ENCODE measurements at regions not wholly inside any gene's neighbourhood (a gene's known extent, or its start where the extent isn't known, plus 50 kb on each side); places are given as distances from the start of the nearest gene placed in this dataset.

DNA sequence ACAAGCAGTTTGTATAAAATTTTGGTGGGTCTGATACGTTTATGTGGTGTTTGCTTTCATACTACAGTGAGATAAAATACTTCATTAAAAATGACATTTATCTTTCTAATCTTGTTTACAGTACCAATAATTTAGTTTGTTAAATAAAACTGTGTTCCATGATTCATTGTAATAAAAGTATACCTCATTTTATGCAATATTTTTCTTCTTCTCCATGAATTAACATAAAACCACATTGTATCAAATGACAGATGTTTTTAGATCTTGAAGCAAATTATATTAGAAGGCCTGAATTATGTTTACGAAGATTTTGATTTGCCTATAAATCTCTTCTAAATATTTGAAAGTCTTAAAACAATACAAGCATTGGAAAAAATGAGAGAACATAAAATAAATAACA, 1443.0 kb upstream of the CDH6 start:
- peaks cover 23% of the 10 kb centered on the region for H3K9me3 Mint-ChIP-seq
- no peaks in the 10 kb centered on the region for H3K36me3 Mint-ChIP-seq (ENCODE audit: low read depth)
- no peaks in the 10 kb centered on the region for H3K27me3 Mint-ChIP-seq (ENCODE audit: low read depth)
- DNase-seq (ENCODE audit: low spot score): no peak
- H3K27ac Mint-ChIP-seq: no peak overlapping the region
- H3K4me3 Mint-ChIP-seq: no peak overlapping the region
- H3K4me1 Mint-ChIP-seq (ENCODE audit: low read depth): no peaks in the 10 kb centered on the region

DNA sequence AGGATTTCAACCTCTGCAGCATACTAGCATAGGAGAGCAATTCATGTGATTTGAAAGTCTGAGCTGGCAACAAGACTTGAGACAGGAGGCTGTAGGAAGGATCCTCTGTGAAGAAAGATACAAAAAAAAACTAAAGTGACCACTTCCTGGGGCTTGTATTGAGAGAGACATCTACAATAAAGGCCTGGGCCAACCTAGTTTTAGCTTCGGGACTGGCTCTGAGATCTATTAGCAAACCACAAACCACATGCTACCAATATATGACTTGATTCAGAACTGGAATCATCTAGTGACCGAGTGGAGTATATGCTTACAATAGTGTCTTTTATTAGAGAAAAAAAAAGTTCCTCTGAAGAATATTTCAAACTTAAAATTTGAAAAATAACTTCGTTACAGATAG, 1448.9 kb upstream of the CDH6 start:
- H3K4me3 Mint-ChIP-seq: no peak overlapping the region
- H3K27me3 Mint-ChIP-seq (ENCODE audit: low read depth): no peaks in the 10 kb centered on the region
- no peak for DNase-seq (ENCODE audit: low spot score)
- no peaks in the 10 kb centered on the region for H3K4me1 Mint-ChIP-seq (ENCODE audit: low read depth)
- H3K27ac Mint-ChIP-seq: no peak overlapping the region
- H3K9me3 Mint-ChIP-seq: peaks cover 42% of the 10 kb centered on the region
- no peaks in the 10 kb centered on the region for H3K36me3 Mint-ChIP-seq (ENCODE audit: low read depth)

DNA sequence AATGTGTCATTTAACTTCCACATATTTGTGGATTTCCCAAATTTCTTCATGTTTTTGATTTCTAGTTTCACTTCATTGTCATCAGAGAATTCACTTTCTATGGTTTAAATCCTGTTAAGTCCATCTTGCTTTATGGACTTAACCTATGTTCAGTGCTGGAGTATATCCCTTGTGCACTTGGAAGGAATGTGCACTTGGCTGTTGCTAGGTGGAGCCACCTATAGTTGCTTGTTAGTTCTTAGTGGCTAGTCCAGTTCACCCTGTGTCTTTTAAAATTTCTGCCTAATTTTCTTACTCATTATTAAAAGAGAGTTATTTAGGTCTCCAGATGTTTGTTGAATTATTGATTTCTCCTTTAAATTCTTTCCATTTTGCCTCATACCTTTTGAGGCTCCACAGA, 1472.5 kb upstream of the CDH6 start:
- Mint-ChIP-seq H3K27ac (no peak overlapping the region), H3K36me3 (ENCODE audit: low read depth) (no peaks in the 10 kb centered on the region), H3K9me3 (peaks cover 26% of the 10 kb centered on the region), H3K4me3 (no peak overlapping the region), H3K27me3 (ENCODE audit: low read depth) (no peaks in the 10 kb centered on the region), H3K4me1 (ENCODE audit: low read depth) (no peaks in the 10 kb centered on the region)
- DNase-seq (ENCODE audit: low spot score): no peak

DNA sequence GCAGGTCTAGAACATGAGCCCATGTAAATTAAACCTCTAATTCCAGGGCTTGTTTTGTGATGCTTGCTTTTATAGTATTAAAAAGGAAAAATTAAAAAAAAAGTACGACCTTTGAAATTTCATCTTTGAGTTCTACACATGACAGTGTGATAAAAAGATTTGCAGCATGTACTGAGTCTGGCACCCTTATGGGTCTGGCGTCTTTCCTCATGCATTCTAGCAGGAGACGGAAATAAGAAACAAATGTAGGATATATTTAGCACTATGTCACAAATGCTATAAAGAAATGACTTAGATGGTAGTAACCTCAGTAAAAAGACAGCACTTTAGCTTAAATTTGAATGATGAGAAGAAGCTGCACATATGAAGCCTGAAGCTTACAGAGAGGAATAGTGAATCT, 1474.3 kb upstream of the CDH6 start:
- DNase-seq (ENCODE audit: low spot score): no peak
- H3K27ac Mint-ChIP-seq: no peak overlapping the region
- H3K4me1 Mint-ChIP-seq (ENCODE audit: low read depth): no peaks in the 10 kb centered on the region
- H3K9me3 Mint-ChIP-seq: peaks cover 21% of the 10 kb centered on the region
- no peaks in the 10 kb centered on the region for H3K27me3 Mint-ChIP-seq (ENCODE audit: low read depth)
- no peaks in the 10 kb centered on the region for H3K36me3 Mint-ChIP-seq (ENCODE audit: low read depth)
- no peak overlapping the region for H3K4me3 Mint-ChIP-seq

DNA sequence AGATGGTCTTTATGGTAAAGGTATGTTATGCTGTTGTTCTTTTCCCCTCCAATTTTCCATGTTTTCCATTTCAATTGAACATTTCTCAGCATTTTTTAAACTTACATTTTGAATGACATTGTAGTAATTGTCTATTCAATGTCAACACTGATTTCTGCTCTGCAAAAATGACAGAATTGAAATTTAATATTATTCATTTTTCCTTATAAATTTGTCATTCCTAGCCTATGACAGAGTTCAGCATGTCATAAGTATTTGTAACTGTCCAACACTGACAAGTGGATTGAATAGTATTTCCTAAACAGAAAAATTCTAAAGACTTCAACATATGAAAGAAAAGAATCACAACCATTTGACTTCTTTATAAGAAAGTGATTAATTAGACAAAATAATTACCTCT, 1478.3 kb upstream of the CDH6 start:
- no peak for DNase-seq (ENCODE audit: low spot score)
- H3K4me1 Mint-ChIP-seq (ENCODE audit: low read depth): no peaks in the 10 kb centered on the region
- H3K27ac Mint-ChIP-seq: no peak overlapping the region
- H3K27me3 Mint-ChIP-seq (ENCODE audit: low read depth): no peaks in the 10 kb centered on the region
- peaks cover 34% of the 10 kb centered on the region for H3K9me3 Mint-ChIP-seq
- H3K4me3 Mint-ChIP-seq: no peak overlapping the region
- H3K36me3 Mint-ChIP-seq (ENCODE audit: low read depth): no peaks in the 10 kb centered on the region

DNA sequence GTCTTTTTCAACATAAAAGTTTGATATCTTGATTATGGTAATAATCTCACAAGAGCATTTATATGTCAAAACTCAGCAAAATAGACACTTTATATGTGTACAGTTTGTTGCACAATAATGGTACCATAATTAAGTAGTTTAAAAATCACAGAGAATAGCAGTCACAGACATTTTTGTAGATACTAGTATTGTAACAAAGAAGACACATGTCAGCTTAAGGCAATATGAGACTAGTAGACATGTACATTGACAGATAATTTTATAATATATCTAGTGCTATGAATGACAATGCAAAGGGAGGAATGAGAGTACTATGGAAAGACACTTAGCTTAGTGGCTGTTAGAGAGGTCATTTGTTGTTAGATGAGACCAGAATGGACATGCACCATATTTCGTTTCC, 1490.6 kb upstream of the CDH6 start:
- Mint-ChIP-seq H3K4me3 (no peak overlapping the region), H3K27ac (no peak overlapping the region), H3K9me3 (peaks cover 43% of the 10 kb centered on the region), H3K36me3 (ENCODE audit: low read depth) (no peaks in the 10 kb centered on the region), H3K27me3 (ENCODE audit: low read depth) (no peaks in the 10 kb centered on the region), H3K4me1 (ENCODE audit: low read depth) (no peaks in the 10 kb centered on the region)
- no peak for DNase-seq (ENCODE audit: low spot score)

DNA sequence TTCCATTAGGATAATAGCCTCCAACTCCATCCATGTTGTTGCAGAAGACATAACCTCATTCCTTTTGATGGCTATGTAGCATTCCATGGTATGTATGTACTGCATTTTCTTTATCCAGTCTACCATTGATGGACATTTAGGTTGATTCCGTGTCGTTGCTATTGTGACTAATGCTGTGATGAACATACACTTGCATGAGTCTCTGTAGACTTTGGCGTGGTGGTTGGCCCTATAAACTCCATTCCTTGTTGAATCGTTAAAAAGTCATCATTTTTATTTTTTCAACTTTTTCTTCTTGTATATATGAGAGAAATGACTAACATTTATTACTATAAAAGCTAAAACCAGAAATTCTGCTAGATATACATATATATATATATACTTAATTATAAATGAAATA, 1491.9 kb upstream of the CDH6 start:
- Mint-ChIP-seq H3K36me3 (ENCODE audit: low read depth) (no peaks in the 10 kb centered on the region), H3K4me3 (no peak overlapping the region), H3K27me3 (ENCODE audit: low read depth) (no peaks in the 10 kb centered on the region), H3K9me3 (peaks cover 40% of the 10 kb centered on the region), H3K27ac (no peak overlapping the region), H3K4me1 (ENCODE audit: low read depth) (no peaks in the 10 kb centered on the region)
- DNase-seq (ENCODE audit: low spot score): no peak

DNA sequence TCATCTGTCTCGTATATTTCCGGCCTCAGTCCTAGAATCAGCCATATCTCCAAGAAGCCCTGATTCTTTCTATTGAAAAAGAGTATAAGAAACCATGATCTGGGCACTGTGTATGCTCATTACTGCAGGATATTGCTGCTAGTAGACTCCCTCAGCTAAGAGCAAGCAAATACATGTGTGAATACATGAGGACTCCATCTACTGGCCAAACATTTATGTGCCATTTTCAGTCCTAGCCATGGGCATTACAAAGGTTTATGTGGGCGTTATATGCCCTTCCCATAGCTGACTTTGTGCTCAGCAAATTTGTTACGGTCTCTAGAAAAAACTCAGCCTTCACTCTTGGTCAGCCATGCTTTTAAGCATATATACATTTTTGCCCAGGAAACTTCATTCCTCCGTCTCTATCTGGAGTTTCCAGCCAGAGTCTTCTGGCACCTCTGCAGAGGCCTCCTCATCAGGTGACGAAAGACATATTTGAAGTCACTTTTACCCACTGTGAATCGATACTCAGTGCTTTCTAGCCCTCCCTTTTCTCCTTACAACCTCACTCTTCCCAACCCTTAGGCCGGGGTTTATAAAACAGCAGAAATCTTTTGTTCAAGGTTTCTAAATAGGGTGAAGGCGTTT, 1495.6 kb upstream of the CDH6 start:
- no peak for DNase-seq (ENCODE audit: low spot score)
- H3K27me3 Mint-ChIP-seq (ENCODE audit: low read depth): no peaks in the 10 kb centered on the region
- no peak overlapping the region for H3K4me3 Mint-ChIP-seq
- H3K36me3 Mint-ChIP-seq (ENCODE audit: low read depth): no peaks in the 10 kb centered on the region
- H3K27ac Mint-ChIP-seq: no peak overlapping the region
- H3K9me3 Mint-ChIP-seq: peaks cover 41% of the 10 kb centered on the region
- no peaks in the 10 kb centered on the region for H3K4me1 Mint-ChIP-seq (ENCODE audit: low read depth)

DNA sequence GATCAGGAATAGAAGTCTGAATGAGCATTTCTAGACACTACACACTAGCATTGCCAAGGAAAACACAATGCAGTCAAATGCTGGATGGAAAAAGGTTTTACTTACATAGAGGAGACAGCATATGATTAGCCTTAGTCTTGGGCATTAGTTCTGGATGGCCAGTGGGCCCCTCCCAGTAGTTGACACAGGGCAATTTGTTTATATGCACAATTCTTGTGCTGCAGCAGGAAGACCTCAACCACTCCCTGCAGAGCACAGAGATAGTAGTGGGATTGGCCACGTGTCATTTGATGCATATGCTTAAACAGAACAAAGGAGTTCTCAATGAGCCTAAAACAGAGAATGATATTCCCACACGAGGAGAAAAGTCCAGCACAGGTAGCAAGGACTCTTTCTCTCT, 1496.2 kb upstream of the CDH6 start:
- H3K9me3 Mint-ChIP-seq: peaks cover 45% of the 10 kb centered on the region
- H3K4me3 Mint-ChIP-seq: no peak overlapping the region
- H3K27me3 Mint-ChIP-seq (ENCODE audit: low read depth): no peaks in the 10 kb centered on the region
- H3K4me1 Mint-ChIP-seq (ENCODE audit: low read depth): no peaks in the 10 kb centered on the region
- no peak overlapping the region for H3K27ac Mint-ChIP-seq
- DNase-seq (ENCODE audit: low spot score): no peak
- H3K36me3 Mint-ChIP-seq (ENCODE audit: low read depth): no peaks in the 10 kb centered on the region

DNA sequence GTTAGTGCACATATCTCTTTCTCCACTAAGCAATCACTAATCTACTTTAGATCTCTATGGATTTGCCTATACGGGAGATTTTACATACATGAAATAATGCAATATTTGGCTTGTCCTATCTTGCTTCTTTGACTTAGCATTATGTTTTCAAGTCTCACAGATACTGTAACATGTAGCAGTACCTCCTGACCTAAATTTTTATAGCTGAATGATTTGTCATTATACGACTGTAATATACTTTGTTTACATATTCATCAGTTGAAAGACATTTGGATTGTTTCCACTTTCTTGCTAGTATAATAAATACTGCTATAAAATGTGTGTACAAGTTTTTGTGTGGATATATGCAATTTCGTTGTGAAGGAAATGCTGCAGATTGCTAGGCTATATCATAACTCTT, 1520.8 kb upstream of the CDH6 start:
- Mint-ChIP-seq H3K4me3 (no peak overlapping the region), H3K27ac (no peak overlapping the region), H3K36me3 (ENCODE audit: low read depth) (no peaks in the 10 kb centered on the region), H3K9me3 (peaks cover 29% of the 10 kb centered on the region), H3K27me3 (ENCODE audit: low read depth) (no peaks in the 10 kb centered on the region), H3K4me1 (ENCODE audit: low read depth) (no peaks in the 10 kb centered on the region)
- no peak for DNase-seq (ENCODE audit: low spot score)

DNA sequence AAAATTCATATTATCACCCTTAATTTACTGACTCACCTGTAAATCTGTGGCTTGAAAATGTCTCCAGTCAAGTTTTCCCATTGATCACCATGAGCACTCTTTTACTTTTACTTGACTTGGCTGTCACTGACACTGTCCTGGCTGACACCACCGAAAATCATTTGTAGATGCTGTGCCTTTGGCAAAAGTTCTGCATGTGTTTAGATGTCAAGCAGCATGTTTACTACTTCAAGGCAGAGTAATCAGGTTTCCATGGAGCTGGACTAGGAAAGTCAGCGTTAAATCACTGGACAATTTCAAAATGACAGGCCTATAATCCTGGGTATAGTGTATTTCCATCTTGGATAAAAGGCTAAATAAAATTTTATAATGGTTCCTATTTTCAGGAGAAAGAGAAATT, 1530.6 kb upstream of the CDH6 start:
- Mint-ChIP-seq H3K4me3 (no peak overlapping the region), H3K9me3 (peaks cover 25% of the 10 kb centered on the region), H3K4me1 (ENCODE audit: low read depth) (no peaks in the 10 kb centered on the region), H3K27ac (no peak overlapping the region), H3K27me3 (ENCODE audit: low read depth) (no peaks in the 10 kb centered on the region), H3K36me3 (ENCODE audit: low read depth) (no peaks in the 10 kb centered on the region)
- DNase-seq (ENCODE audit: low spot score): no peak

DNA sequence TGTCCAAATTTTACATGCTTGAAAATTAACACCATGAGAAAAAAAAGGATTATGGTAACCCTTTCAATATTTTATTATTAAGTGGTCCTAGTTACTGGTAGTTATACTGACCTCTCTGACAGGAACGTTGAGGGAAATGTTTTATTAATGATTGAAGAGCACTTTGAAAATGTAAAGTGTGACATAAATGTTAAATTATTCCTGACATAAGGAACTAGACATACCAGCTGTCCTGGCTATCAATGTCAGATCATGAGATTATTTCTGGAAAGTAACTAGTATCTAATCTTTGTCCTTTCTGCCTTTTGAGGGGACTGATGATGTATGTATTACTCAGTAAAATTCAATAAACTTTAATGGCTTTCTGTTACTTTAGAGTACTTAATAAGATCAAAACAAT, 1538.5 kb upstream of the CDH6 start:
- DNase-seq (ENCODE audit: low spot score): no peak
- H3K9me3 Mint-ChIP-seq: peaks cover 44% of the 10 kb centered on the region
- H3K36me3 Mint-ChIP-seq (ENCODE audit: low read depth): no peaks in the 10 kb centered on the region
- no peak overlapping the region for H3K4me3 Mint-ChIP-seq
- no peak overlapping the region for H3K27ac Mint-ChIP-seq
- no peaks in the 10 kb centered on the region for H3K4me1 Mint-ChIP-seq (ENCODE audit: low read depth)
- no peaks in the 10 kb centered on the region for H3K27me3 Mint-ChIP-seq (ENCODE audit: low read depth)

DNA sequence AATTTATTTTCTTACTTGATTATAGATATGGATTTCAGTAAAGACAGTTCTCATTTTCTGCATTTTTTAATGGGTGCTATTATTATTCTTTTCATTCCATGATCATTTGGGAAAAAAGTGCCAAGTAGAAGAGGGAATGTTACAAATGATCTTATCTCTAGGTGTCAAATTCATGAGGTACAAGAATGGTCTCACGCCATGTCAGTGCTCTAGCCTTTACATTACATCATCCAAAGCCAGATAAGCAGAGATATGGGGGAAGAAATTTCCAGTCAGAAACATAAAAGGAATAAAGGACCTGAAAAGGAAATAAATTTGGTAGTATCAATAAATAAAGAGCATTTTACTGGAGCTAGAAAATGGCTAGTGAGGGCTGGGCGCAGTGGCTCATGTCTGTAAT, 1544.2 kb upstream of the CDH6 start:
- H3K9me3 Mint-ChIP-seq: peaks cover 33% of the 10 kb centered on the region
- H3K4me1 Mint-ChIP-seq (ENCODE audit: low read depth): no peaks in the 10 kb centered on the region
- no peaks in the 10 kb centered on the region for H3K27me3 Mint-ChIP-seq (ENCODE audit: low read depth)
- no peak overlapping the region for H3K4me3 Mint-ChIP-seq
- H3K27ac Mint-ChIP-seq: no peak overlapping the region
- DNase-seq (ENCODE audit: low spot score): no peak
- H3K36me3 Mint-ChIP-seq (ENCODE audit: low read depth): no peaks in the 10 kb centered on the region

DNA sequence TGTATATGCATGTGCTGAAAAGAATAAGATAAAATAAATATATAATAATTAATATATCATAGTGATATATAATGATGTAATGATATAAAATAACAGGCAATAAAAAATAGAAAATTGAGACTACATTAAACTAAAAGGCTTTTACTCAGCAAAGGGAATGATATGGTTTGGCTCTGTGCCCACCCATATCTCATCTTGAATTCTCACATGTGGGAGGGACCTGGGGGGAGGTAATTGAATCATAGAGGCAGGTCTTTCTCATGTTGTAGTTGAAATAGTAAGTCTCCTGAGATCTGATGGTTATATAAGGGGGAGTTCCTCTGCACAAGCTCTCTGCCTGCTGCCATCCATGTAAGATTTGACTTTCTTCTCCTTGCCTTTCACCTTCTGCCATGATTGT, 1550.9 kb upstream of the CDH6 start:
- Mint-ChIP-seq H3K9me3 (peaks cover 51% of the 10 kb centered on the region), H3K4me3 (no peak overlapping the region), H3K36me3 (ENCODE audit: low read depth) (no peaks in the 10 kb centered on the region)

DNA sequence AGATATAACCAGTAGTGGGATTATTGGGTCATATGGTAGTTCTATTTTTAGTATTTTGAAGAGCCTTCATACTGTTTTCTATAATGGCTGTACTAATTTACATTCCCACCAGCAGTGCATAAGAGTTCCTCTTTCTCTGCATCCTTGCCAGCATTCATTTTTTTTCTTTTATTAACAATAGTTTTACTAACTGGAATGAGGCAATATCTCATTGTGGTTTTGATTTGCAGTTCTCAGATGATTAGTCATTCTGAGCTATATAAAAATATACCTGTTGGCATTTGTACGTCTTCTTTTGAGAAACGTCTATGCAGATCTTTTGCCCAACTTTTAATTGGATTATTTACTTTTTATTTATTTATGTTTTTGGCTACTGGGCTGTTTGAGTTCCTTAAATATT, 1579.3 kb upstream of the CDH6 start:
- H3K36me3 Mint-ChIP-seq (ENCODE audit: low read depth): no peaks in the 10 kb centered on the region
- peaks cover 49% of the 10 kb centered on the region for H3K9me3 Mint-ChIP-seq
- DNase-seq (ENCODE audit: low spot score): no peak
- H3K4me1 Mint-ChIP-seq (ENCODE audit: low read depth): no peaks in the 10 kb centered on the region
- H3K4me3 Mint-ChIP-seq: no peak overlapping the region
- no peaks in the 10 kb centered on the region for H3K27me3 Mint-ChIP-seq (ENCODE audit: low read depth)
- H3K27ac Mint-ChIP-seq: no peak overlapping the region

More for the DNA sequence above, 1550.9 kb upstream of the CDH6 start:
- no peak for DNase-seq (ENCODE audit: low spot score)
- H3K27ac Mint-ChIP-seq: no peak overlapping the region
- H3K27me3 Mint-ChIP-seq (ENCODE audit: low read depth): no peaks in the 10 kb centered on the region
- H3K4me1 Mint-ChIP-seq (ENCODE audit: low read depth): no peaks in the 10 kb centered on the region
